ENCODE measurements at regions not wholly inside any gene's neighbourhood (a gene's known extent, or its start where the extent isn't known, plus 50 kb on each side); places are given as distances from the start of the nearest gene placed in this dataset.

DNA sequence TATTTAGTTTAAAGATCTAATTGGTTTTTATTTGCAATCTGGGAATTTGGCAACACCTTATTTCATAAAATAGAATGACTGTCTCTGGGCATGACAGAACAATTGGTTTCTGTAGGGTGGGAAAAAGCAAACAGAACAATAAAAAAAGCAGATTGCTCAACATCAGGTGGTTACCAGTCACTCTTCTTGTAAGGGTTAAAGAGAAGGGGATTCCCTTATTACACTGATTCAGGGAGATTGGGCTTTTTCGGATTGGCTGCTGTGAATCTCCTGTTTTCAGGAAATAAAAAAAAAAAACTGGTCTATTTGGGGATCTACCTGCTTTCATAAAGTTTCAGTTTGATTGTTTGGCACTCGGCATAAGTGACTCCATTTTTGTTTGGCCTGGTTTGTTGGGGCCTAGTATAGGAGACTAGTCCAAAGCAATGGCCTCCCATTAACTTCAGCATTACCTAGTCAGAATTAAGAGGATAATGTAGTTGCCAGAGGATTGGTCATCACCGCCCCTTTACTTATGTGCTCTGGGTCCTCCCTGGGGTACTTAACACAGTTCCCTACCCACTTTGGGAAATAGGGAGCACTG lies 380.5 kb downstream of the IDS start:
- H3K27ac ChIP-seq = no peak overlapping the region
- TF ChIP-seq, protein P1, sequence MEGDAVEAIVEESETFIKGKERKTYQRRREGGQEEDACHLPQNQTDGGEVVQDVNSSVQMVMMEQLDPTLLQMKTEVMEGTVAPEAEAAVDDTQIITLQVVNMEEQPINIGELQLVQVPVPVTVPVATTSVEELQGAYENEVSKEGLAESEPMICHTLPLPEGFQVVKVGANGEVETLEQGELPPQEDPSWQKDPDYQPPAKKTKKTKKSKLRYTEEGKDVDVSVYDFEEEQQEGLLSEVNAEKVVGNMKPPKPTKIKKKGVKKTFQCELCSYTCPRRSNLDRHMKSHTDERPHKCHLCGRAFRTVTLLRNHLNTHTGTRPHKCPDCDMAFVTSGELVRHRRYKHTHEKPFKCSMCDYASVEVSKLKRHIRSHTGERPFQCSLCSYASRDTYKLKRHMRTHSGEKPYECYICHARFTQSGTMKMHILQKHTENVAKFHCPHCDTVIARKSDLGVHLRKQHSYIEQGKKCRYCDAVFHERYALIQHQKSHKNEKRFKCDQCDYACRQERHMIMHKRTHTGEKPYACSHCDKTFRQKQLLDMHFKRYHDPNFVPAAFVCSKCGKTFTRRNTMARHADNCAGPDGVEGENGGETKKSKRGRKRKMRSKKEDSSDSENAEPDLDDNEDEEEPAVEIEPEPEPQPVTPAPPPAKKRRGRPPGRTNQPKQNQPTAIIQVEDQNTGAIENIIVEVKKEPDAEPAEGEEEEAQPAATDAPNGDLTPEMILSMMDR (IDR thresholded peaks at IDR 0.05) = no peak
- no peak for TF ChIP-seq ZFX (IDR thresholded peaks at IDR 0.05; ENCODE audit: borderline replicate concordance)

DNA sequence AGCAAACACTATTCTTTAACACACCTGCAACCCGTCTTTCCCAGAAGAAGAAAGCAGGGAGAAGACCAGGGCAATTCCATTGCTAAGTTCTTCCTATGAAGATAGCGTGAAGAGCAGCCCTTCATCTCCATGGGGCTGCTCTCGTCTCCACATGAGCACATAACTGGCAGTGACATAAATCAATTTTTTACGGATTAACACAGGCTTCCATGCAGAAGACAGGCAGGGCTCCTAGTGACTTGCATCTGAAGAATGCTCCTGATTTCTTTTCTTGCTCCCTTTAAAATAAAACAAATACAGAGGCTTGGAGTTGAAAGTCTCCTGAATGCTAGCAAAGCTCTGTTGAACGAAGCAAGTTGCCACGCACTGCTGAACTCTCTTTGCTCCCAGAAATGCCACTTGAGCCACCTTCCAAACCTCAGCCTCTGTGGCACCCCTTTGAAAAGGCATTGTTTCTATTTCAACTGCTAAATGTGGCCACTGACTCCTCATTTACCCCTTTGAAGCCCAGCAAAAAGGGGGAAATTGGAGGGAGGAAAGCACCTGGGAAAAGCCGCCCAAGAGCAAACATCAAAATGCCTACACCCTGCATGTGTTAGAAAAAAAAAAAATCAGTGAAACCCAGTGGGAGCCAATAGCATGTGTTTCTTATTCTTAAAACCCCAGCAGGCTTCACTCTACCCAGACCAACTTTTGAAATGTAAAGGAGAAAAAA lies 383.7 kb downstream of the IDS start:
- TF ChIP-seq, protein P1 (IDR thresholded peaks at IDR 0.05) = no peak
- TF ChIP-seq ZFX (IDR thresholded peaks at IDR 0.05; ENCODE audit: borderline replicate concordance) = no peak
- no peak overlapping the region for H3K27ac ChIP-seq

DNA sequence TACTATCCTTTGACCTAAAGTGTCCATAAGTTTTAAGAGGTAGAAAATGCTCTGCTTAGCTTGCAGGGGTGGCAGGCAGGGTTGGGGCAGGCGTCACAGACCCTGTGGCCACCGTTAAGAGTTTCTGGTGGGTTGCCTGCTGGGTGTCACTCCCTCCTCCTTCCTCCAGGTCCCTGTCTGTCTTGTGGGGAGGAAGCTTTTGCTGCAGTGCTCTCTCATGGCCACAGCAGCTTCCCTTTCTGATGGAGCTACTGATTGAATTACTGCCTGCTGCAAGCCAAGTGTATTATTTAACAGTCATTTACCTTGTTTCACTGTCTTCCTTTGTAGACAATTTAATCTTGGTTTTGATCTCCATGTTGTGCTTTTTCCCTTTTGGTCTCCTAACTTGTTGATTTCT lies 384.6 kb downstream of the IDS start:
- TF ChIP-seq, protein P1 (IDR thresholded peaks at IDR 0.05) = no peak
- no peak for TF ChIP-seq ZFX (IDR thresholded peaks at IDR 0.05; ENCODE audit: borderline replicate concordance)
- no peak overlapping the region for H3K27ac ChIP-seq

DNA sequence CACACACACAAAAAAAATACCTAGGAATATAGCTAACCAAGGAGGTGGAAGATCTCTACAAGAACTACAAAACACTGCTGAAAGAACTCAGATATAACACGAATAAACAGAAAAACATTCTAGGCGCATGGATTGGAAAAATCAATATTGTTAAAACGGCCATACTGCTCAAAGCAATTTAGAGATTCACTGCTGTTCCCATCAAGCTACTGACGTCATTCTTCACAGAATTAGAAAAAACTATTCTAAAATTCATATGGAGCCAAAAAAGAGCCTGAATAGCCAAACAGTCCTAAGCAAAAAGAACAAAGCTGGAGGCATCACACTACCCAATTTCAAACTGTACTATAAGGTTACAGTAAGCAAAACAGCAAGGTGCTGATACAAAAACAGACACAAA lies 390.2 kb downstream of the IDS start:
- H3K27ac ChIP-seq = no peak overlapping the region
- TF ChIP-seq, protein P1 (IDR thresholded peaks at IDR 0.05) = no peak
- TF ChIP-seq ZFX (IDR thresholded peaks at IDR 0.05; ENCODE audit: borderline replicate concordance) = no peak

DNA sequence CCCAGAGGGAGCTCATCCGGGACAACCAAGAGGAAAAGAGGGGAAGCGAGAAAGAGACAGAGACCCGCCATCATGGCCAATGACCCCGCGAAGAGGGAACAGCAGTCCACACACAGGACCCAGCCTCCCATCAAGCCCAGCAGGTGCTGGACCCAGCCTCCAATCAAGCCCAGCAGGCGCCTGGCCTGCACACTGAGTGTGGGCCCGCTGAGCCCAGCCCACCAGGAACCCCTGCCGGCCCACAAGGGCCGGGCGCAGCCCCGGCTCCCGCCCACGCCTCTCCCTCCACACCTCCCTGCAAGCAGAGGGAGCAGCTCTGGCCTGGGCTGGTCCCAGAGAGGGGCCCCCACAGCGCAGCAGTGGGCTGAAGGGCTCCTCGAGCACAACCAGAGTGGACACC lies 391.1 kb downstream of the IDS start:
- TF ChIP-seq, protein P1 (IDR thresholded peaks at IDR 0.05) = no peak
- TF ChIP-seq ZFX (IDR thresholded peaks at IDR 0.05; ENCODE audit: borderline replicate concordance) = no peak

DNA sequence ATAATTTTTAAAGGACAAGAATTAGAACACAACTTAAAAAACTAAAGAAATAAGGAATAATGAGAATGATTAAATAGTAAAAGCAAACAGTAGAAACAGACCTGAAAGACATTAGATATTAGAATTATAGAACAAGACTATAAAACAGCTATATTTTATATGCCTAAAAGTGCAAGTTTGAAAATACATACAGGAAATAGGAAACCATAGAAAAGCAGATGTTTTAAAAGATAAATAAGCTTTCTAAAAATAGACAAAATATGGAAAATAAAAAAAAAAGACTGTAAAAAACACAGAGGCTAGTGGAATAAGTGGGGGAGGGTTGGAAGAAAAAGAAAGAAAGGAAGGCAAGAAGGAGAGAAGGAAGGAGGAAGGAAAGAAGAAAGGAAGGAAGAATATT lies 407.3 kb downstream of the IDS start:
- no peak overlapping the region for H3K27ac ChIP-seq
- TF ChIP-seq, protein P1 (IDR thresholded peaks at IDR 0.05) = no peak
- no peak for TF ChIP-seq ZFX (IDR thresholded peaks at IDR 0.05; ENCODE audit: borderline replicate concordance)

More for the DNA sequence above, 391.1 kb downstream of the IDS start:
- H3K27ac ChIP-seq = no peak overlapping the region

DNA sequence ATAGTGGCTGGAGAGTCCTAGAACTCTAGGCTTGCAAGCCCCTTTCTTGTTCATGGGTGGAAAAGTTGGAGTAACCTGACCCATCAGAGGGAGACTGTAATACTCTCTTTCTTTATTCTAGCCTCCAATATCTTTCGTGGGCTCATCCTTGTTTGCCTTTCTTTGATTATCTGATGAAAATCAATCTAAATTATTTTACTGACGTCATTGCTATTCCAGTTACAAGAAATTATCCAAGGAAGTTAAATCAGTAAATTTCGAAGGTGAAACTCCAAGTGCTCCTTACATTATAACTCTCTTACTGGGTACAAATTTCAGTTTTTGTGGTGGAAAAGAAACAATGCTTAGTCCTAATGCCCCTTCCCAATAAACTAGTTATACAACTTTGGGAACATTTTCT lies 412.9 kb downstream of the IDS start:
- TF ChIP-seq ZFX (IDR thresholded peaks at IDR 0.05; ENCODE audit: borderline replicate concordance) = no peak
- TF ChIP-seq, protein P1 (IDR thresholded peaks at IDR 0.05) = no peak
- H3K27ac ChIP-seq = no peak overlapping the region

Measured in 22Rv1 (cell line).